GM12875 (cell line): ENCODE measurements at regions not wholly inside any gene's neighbourhood (a gene's known extent, or its start where the extent isn't known, plus 50 kb on each side); places are given as distances from the start of the nearest gene placed in this dataset.
"Not testable (repeated sequence)": the region's sequence is repeated elsewhere in the genome, so short reads cannot be mapped to it uniquely, and the experiment has no call there.

Source experiments
- H3K4me3 ChIP-seq: one replicate; pipeline ENCODE4 v1.5.1; 2011; ENCODE audit warnings: low read depth, low read length, control low read depth
- CTCF ChIP-seq: IDR thresholded peaks from 2 replicates; pipeline ENCODE4 v1.5.1; 2011; ENCODE audit warnings: low read depth, mild to moderate bottlenecking, control low read depth, inconsistent platforms, low read length, moderate library complexity, borderline replicate concordance; ENCODE audit not compliant: insufficient read depth

GRCh38 chr5:97980291-97980690 lies 793.2 kb upstream of the RGMB start:
- H3K4me3 ChIP-seq, result no peak overlapping the region
- no peak for TF ChIP-seq CTCF

GRCh38 chr5:97986069-97986468 lies 787.4 kb upstream of the RGMB start:
- TF ChIP-seq CTCF, result no peak
- H3K4me3 ChIP-seq, result no peak overlapping the region

GRCh38 chr5:97991236-97991635 lies 782.2 kb upstream of the RGMB start:
- H3K4me3 ChIP-seq, result no peak overlapping the region
- no peak for TF ChIP-seq CTCF

GRCh38 chr5:97998941-97999340 lies 774.5 kb upstream of the RGMB start:
- TF ChIP-seq CTCF, result no peak
- no peak overlapping the region for H3K4me3 ChIP-seq

- H3K4me3 ChIP-seq, result no peak overlapping the region
- no peak for TF ChIP-seq CTCF
These were observed 769.0 kb upstream of the RGMB start for GRCh38 chr5:98004463-98004862.

GRCh38 chr5:98016771-98017170 lies 756.7 kb upstream of the RGMB start:
- H3K4me3 ChIP-seq, result no peak overlapping the region
- TF ChIP-seq CTCF, result no peak

GRCh38 chr5:98030273-98030672 lies 743.2 kb upstream of the RGMB start:
- TF ChIP-seq CTCF, result 0 out of 2 replicates have a peak, but pooled peaks have one; percentile 17
- not testable (repeated sequence) for H3K4me3 ChIP-seq

- H3K4me3 ChIP-seq, result not testable (repeated sequence)
These were observed 742.4 kb upstream of the RGMB start for GRCh38 chr5:98031036-98031435.
